ENCODE measurements at regions not wholly inside any gene's neighbourhood (a gene's known extent, or its start where the extent isn't known, plus 50 kb on each side); places are given as distances from the start of the nearest gene placed in this dataset.

GRCh38 chr3:74273091-74273490, 341.4 kb downstream of the CNTN3 start:
- no peak overlapping the region for H3K4me3 ChIP-seq
- WGBS = 23% methylated on average over 4 of the region's 4 CpGs
- no peak overlapping the region for H3K27ac ChIP-seq
- H3K4me1 ChIP-seq (replicated peaks) = no peaks in the 10 kb centered on the region
- no peak for TF ChIP-seq POLR2A (IDR thresholded peaks at IDR 0.05)
- TF ChIP-seq CTCF (IDR thresholded peaks at IDR 0.05) = no peak
- no peak for TF ChIP-seq POLR2AphosphoS5 (IDR thresholded peaks at IDR 0.05)
- H3K27me3 ChIP-seq (replicated peaks; ENCODE audit: insufficient read depth) = no peaks in the 10 kb centered on the region
- intact Hi-C loops (cut with DNase I) = no loop called here
- DNase-seq (ENCODE audit: low spot score) = no peak
- H3K36me3 ChIP-seq = no peaks in the 10 kb centered on the region
- no peaks in the 10 kb centered on the region for H3K9me3 ChIP-seq

- 91% methylated on average over 4 of the region's 4 CpGs for WGBS
- no peaks in the 10 kb centered on the region for H3K9me3 ChIP-seq
- no peaks in the 10 kb centered on the region for H3K27me3 ChIP-seq (replicated peaks; ENCODE audit: insufficient read depth)
- TF ChIP-seq POLR2A (IDR thresholded peaks at IDR 0.05) (no peak), POLR2AphosphoS5 (IDR thresholded peaks at IDR 0.05) (no peak)
- no peak overlapping the region for H3K27ac ChIP-seq
- intact Hi-C loops (cut with DNase I) = no loop called here
- no peak overlapping the region for H3K4me3 ChIP-seq
- no peak for DNase-seq (ENCODE audit: low spot score)
- no peaks in the 10 kb centered on the region for H3K36me3 ChIP-seq
- no peaks in the 10 kb centered on the region for H3K4me1 ChIP-seq (replicated peaks)
Observed at GRCh38 chr3:74271541-74271940, 342.9 kb downstream of the CNTN3 start.

- TF ChIP-seq POLR2AphosphoS5 (IDR thresholded peaks at IDR 0.05) (no peak), POLR2A (IDR thresholded peaks at IDR 0.05) (no peak), CTCF (IDR thresholded peaks at IDR 0.05) (no peak)
- no peaks in the 10 kb centered on the region for H3K9me3 ChIP-seq
- intact Hi-C loops (cut with DNase I) = loop anchor here (10.0 kb wide), 1 partner anchor 735 kb away; no protein-coding TSS in a partner anchor
- H3K4me3 ChIP-seq = no peak overlapping the region
- no peaks in the 10 kb centered on the region for H3K4me1 ChIP-seq (replicated peaks)
- H3K36me3 ChIP-seq = no peaks in the 10 kb centered on the region
- no peak overlapping the region for H3K27ac ChIP-seq
- no peaks in the 10 kb centered on the region for H3K27me3 ChIP-seq (replicated peaks; ENCODE audit: insufficient read depth)
- DNase-seq (ENCODE audit: low spot score) = no peak
Observed at GRCh38 chr3:74269689-74270088, 344.8 kb downstream of the CNTN3 start.

- H3K4me3 ChIP-seq = no peak overlapping the region
- H3K9me3 ChIP-seq = no peaks in the 10 kb centered on the region
- no peaks in the 10 kb centered on the region for H3K27me3 ChIP-seq (replicated peaks; ENCODE audit: insufficient read depth)
- TF ChIP-seq CTCF (IDR thresholded peaks at IDR 0.05) (no peak), POLR2AphosphoS5 (IDR thresholded peaks at IDR 0.05) (no peak), POLR2A (IDR thresholded peaks at IDR 0.05) (no peak)
- intact Hi-C loops (cut with DNase I) = loop anchor here (10.0 kb wide), 1 partner anchor 736 kb away; no protein-coding TSS in a partner anchor
- no peak for DNase-seq (ENCODE audit: low spot score)
- WGBS = 88% methylated on average over 2 of the region's 2 CpGs
- no peak overlapping the region for H3K27ac ChIP-seq
- H3K4me1 ChIP-seq (replicated peaks) = no peaks in the 10 kb centered on the region
- no peaks in the 10 kb centered on the region for H3K36me3 ChIP-seq
Observed at GRCh38 chr3:74268753-74269152, 345.7 kb downstream of the CNTN3 start.

GRCh38 chr3:74267588-74268184, 346.8 kb downstream of the CNTN3 start:
- H3K27me3 ChIP-seq (replicated peaks; ENCODE audit: insufficient read depth) = no peaks in the 10 kb centered on the region
- no peaks in the 10 kb centered on the region for H3K9me3 ChIP-seq
- no peak overlapping the region for H3K4me3 ChIP-seq
- no peaks in the 10 kb centered on the region for H3K36me3 ChIP-seq
- intact Hi-C loops (cut with DNase I) = loop anchor here (2.0 to 10.0 kb wide), 2 partner anchors 363 to 737 kb away; no protein-coding TSS in a partner anchor
- TF ChIP-seq CTCF (IDR thresholded peaks at IDR 0.05) = peak; percentile 53 to 69 (median 58)
- no peak for TF ChIP-seq POLR2A (IDR thresholded peaks at IDR 0.05)
- 46% methylated on average over 13 of the region's 13 CpGs for WGBS
- H3K4me1 ChIP-seq (replicated peaks) = no peaks in the 10 kb centered on the region
- H3K27ac ChIP-seq = no peak overlapping the region
- peak; percentile 36 for DNase-seq (ENCODE audit: low spot score)

All from prostate gland (tissue), 2 donors.